SHP77 treated with DMSO at 0.1 percent for 48 hours (cell line): ENCODE measurements at regions not wholly inside any gene's neighbourhood (a gene's known extent, or its start where the extent isn't known, plus 50 kb on each side); places are given as distances from the start of the nearest gene placed in this dataset.

Experiments
- DNase-seq: peaks from one replicate; lab custom pipeline; 2025; lab: John Stamatoyannopoulos, UW

DNA sequence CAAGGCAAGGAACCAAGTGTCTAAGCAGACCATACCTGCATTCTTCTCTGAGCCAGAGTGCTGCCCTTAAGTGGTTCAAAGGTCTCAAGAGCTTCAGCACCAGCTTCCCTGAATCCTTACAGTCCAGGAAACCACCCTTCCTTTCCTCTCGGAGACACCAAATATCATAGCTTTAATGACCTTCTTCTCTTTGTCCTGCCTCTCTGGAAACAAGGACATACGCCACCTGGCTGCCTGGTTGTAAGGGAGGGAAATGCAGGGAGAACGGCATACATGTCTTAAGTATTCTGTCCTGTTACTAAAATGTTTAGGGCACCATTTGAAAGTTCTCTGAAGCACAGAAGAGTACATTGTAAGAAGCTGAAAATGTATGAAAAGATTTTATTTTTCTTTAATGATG lies 155.6 kb upstream of the ARRDC4 start:
- DNase-seq: no peak

DNA sequence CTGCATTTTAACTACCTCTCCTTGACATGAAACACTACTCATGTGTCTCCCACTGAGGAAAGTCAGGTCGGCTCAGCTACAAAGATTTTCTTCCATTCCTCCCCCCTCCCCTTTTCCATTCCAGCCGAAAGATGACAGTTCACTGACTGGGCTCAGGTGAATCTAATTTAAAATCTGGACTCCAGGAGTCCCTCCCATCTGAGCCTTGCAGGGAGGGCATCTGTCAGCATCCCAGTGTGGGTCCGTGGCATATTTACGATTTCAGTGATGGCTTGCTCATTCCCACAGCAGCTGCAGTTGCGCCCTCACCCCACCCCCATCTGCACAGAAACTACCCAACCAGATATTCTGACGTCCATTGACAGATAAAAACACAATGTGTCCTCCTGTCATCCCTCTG lies 153.7 kb upstream of the ARRDC4 start:
- no peak for DNase-seq

DNA sequence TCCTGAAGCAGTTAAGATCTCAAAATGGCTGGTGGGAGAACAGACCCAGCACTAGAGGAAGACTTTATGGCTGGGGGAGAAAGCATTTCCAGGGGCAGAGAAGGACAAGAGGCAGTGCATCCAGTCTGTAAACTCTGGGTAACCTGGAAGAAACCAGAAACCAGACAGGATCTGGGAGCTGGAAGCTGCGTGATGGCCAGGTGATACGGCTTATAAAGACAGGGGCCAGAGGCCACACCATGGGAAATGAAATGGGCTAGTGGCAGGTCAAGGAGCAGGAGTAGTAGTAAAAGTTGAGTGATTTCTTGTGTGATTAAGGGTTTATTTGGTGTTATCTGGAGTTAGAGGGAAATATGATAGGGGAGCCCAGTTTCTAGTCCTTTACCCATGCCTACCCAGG lies 144.7 kb upstream of the ARRDC4 start:
- DNase-seq: no peak

DNA sequence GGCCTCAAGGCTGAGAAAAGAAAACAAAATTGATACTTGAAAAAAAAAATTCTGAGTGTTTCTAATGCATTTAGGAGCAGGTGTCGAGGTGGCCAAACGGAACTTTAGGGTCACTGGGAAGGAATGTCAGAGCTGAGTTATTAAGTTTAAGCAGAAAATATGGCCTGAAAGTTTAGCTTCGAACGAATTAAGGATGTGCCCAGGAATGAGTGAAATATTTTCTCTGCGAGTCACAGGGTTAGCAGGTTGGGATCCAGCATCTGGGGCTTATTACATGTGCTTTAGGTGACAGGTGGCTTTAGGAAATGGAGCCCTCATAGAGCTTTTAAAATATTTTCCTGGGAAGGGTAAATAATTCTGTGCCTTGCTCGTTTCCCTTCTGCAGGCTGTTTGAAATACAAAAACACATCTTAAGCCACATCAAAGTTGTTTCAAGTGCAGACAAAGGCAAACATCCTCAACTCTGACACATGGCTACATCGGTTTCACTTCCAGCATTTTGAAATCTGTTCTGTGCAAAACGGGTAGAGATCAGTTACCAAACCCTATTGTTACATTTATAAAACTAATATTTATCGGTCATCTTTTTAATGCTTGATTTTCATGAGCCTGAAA lies 143.1 kb upstream of the ARRDC4 start:
- DNase-seq: no peak

DNA sequence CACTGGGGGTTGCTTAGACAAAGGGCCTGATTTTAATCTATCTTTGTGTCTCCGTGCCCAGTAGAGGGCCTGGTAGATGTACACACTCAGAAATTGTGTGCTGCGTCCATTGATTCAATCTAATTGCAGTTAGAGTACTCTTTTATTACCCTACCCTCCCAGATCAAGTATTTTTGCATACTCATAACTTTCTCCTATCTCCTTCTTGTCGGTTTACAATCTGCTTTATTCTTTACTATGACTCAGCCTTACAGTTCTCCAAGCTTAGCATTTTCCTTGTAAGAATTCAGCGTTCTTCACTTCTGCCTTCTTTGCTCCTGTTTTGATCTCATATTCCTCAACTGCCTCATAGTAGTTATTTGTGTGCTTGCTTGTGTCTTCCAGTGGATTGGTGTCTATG lies 124.5 kb upstream of the ARRDC4 start:
- no peak for DNase-seq

DNA sequence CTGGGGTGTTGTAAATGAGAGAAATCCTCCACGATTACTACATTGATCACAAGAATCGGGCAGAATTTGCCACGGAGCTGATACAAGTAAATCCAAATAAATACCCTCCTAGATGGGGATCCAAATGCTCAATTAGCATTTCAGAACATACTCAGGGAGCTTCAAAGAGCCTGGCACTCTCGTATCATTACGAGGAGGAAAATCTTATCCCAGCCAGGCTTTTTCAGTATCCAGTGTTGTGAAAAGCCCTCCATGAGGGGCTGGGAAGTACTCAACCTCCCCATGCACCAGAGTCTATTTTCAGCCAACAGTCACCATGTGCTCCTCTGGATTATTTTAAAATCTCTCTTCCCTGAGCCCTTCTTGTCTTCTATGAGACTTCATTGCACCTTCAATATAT lies 122.6 kb upstream of the ARRDC4 start:
- DNase-seq: no peak

DNA sequence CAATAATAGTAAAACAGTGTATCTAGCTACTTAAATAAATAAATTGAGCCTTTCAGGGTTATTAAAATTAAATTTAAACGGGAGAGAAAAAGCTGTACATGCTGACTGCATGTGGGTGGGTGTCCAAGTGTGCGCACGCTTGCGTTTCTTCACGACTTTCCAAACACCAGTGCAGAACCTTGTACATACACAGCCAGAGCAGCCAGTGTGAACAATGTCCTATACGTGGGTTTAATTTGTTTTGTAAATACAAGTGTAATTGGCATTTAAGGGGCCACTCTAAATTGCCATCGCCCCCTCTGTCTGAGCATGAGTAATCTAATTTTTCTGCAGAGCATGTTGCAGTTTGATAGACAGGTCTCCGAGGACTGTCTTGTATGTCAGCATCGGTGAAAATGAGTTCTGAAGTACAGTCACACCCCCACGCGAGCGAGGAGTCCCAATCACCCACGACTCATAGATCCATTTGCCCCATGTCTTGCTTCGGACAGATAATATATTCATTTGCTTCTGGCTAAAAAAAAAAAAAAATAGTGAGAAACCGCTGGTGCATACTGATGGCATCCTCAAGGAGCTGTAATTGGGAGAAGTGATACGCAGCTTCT lies 121.8 kb upstream of the ARRDC4 start:
- no peak for DNase-seq

DNA sequence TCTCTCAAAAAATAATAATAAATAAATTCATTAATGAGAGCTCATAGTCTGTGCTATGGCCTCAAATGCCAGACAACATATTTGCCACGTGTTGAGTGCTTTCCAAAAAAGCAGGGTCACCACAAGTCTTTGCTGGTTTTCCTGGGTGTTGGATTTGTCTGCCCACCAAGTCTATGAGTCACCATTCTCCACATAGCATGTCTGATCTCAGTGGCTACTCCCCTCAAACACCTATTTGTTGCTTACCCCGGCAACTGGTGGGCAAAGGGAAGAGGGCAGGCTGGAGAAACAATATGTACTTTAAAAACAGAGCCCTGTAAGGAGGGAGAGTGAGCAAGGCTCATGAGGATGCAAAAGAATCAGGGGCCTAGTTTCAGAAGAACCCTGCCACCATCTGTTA lies 120.0 kb upstream of the ARRDC4 start:
- DNase-seq: no peak

DNA sequence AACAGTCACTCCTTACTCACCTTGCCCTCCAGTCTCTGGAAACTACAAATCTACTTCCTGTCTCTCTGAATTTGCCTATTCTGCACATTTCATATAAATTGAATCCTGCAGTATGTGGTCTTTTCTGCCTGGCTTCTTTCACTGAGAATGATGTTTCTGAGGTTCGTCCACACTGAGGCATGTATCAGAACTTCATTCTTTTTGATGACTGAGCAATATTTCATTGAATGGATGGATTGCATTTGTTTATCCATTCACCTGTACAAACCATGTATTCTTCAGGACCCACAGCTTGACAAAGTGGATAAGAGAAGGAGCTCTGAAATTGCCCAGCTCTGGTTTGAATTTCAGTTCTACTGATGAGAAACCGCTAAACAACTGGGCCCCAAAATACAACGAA lies 118.9 kb upstream of the ARRDC4 start:
- no peak for DNase-seq

DNA sequence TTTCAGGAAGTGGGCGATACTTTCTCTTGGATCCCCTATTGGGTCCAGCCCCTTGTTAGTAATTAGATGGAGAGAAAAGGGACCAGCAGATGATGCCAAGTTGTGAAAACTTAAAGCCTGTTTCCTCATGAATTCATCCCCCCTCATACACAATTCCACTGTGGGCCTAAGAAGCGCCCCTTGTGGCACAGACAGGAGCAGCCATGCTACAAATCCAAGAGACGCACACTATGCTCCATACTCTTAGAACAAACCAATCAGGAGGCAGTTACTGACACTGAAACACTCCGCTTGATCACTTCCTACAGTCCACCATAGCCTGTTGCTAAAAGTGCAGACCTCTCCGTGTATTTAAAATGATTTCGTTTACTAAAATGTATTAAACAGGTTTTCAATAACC lies 111.3 kb upstream of the ARRDC4 start:
- no peak for DNase-seq

DNA sequence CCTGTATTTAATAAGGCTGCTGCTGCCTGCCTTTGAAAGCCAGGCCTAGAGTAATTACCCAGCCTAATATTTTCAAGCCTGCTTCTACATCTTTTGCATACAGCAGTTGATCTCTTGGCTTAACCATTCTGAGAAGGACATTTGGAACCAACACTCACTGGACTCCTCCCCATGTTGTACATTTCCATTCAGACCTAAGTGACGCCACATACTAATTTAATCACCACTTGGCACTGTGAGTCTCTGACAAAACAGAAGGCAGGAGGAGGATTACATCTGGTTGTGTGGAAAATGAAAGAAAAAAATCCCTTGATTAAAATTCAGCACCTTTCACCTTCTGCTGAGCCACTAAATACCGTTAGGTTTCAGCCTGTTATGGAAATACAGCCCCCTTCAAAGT lies 102.2 kb upstream of the ARRDC4 start:
- no peak for DNase-seq

DNA sequence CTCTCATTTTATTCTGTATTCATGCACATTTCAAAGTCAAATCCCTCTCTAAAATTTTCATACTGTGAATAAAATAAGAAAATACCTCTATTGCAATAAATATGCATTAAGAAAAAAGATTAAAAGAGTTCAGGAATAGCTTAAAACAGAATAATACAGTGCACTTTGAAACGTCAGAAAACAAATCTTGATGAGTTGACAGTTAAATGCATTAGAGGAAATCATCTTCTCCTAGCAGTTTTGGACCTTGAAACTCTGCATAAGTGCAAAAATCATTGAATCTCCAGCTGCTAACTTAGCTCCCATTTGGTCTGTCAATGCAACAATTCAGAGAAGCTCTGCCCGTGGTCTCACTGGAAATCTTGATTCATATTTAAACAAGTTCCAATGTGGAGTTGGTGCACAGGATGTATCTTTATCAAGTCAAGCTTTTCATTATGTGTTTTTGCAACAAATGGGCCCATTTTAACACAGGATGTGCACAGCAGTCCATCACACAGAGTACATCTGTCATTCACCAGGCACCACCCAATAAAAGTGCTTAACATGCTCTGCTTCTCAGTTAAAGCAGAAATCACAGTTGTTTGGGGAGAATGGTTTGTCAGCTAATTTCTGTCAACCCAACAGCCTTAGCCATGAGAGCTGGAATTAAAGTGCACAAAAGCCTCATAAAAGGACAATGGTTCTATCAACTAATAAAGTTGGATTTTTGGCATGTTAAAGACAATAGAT lies 98.8 kb upstream of the ARRDC4 start:
- no peak for DNase-seq

DNA sequence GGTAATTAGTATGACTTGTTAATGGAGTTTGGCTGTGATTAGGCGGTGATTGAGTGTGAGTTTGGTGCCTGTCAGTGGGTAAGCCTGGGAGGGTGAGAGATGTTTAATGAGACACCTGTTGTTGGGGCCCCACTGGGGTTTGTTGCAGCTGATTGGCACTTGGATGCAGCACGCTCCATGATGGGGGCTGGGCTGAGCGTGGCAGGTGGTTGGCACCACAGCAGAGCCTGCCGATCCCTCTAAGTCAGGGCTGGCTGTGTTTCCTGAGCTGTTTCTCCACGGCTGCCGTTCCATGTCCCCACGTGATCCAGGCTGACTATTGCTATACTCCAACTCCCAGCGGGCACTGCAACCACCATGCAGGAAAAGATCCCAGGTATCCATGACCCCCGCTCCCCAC lies 93.5 kb upstream of the ARRDC4 start:
- no peak for DNase-seq

DNA sequence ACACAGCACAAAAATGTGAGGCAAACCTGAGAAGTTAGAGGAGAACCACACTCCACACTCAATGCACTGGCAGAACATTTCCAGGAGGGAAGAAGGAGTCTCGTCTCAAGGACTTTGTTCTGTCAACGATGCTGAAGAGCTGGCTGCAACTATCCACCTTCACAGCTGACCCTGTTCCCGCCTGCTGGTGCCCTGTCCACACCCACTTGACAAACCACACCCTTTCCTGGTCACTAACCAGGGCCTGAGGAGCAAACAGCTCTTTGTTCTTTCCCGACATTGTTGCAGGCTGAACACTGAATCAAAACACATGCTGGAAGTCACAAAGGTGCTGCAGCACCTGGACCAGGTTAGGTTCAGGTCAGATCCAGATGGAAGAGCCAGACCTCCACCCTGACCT lies 92.6 kb upstream of the ARRDC4 start:
- DNase-seq: no peak

DNA sequence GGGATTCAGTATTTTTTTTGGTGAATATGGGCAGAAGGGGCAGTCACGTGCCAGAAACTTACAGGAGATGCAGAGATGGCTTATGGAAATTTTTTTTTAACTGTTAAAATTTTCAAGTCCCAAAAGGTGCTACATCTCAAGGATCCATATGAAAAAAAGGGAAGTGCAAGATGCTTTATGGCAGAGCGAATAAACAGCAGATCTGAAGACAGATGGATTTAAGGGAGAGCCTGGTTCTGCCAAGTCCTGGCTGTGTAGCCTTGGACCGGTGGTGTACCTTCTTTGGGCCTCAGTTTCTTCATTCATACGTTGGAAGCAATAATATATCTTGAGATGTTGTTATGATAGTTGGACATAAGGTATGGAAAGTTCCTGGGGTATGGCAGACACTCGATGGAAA lies 91.5 kb upstream of the ARRDC4 start:
- DNase-seq: no peak

DNA sequence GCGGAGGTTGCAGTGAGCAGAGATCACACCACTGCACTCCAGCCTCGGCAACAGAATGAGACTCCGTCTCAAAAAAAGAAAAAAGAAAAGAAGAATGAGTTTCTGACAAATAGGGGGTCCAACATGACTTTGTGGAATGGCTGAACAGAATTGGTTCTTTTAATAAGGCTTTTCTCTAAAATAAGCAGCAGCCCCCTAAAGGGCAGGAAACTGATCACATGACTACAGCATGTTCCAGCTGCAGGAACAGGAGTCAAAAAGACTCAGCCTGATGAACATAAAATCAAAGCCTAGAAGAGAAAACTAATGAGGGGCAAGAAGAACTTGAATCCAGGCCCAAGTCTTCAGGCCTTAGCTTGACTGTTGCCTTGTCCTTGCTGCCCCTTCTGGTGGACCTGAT lies 89.7 kb upstream of the ARRDC4 start:
- DNase-seq: no peak

DNA sequence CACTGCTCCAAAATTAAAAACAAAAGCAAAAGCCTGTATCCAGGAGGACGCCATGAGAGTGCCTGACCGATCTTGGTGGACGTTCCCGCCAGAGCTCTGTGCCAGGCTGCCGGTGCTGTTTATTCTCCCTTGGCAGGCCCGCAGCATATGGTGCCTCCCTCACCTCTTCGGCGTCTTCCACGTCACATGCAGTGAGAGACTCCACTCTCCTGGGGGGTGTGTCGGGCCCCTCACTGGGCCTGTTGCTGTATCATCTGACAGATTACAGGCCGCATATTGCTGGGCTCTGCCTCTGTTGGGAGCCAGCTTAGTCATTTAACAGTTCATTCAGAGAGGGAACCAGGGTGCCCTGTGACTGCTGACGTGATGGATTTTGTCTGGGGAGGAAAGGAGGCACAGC lies 86.4 kb upstream of the ARRDC4 start:
- no peak for DNase-seq

DNA sequence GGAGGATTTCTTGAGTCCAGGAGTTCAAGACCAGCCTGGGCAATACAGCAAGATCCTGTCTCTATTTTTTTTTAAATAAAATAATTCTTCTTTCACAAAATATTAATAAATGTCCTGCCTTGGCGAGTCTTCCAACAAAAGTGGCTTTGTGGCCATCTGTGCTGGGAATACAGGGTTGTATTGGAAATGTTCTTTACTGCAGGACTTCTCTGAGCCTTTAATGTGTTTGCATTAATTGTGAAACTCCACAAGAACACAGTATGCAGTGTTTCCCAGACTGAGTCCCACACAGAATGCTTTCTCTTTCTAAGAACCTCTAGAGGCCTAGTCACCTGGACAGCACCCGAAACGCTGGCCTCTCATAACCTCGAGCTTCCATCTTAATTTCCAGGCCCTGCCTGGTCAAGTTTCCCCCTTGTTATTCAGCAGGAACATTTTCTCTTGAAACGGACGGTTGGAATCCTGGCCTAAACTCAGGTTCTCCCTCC lies 85.4 kb upstream of the ARRDC4 start:
- no peak for DNase-seq

DNA sequence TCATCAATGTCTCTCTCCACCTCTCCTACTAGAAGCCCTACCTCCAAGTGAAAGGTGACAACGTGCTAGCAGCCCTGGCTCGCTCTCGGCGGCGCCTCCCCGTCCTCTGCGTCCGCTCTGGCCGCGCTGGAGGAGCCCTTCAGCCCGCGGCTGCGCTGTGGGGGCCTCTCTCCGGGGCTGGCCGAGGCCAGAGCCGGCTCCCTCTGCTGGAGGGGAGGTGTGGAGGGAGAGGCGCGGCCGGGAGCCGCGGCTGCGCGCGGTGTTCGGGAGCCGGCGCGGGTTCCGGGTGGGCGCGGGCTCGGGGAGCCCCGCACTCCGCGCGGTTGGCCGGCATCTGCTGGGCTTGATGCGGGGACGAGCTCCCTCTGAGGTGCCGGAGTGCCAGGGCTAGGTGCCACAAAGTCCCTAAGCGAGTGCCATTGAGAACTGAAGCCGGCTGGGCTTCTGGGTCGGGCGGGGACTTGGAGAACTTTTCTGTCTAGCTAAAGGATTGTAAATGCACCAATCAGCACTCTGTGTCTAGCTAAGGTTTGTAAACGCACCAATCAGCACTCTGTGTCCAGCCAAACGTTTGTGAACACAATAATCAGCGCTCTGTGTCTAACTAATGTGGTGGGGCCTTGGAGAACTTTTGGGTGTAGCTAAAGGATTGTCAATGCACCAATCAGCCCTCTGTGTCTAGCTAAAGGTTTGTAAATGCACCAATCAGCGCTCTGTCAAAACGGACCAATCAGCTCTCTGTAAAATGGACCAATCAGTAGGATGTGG lies 84.8 kb upstream of the ARRDC4 start:
- DNase-seq: no peak

DNA sequence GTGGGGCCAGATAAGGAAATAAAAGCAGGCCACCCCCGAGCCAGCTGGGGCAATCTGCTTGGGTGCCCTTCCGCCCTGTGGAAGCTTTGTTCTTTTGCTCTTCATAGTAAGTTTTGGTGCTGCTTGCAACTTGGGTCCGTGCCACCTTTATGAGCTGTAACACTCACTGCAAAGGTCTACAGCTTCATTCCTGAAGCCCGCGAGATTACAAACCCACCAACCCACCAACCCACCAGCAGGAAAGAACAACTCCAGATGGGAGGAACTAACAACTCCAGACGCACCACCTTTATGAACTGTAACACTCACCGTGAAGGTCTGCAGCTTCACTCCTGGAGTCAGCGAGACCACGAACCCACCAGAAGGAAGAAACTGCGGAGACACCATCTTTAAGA lies 84.2 kb upstream of the ARRDC4 start:
- DNase-seq: no peak

DNA sequence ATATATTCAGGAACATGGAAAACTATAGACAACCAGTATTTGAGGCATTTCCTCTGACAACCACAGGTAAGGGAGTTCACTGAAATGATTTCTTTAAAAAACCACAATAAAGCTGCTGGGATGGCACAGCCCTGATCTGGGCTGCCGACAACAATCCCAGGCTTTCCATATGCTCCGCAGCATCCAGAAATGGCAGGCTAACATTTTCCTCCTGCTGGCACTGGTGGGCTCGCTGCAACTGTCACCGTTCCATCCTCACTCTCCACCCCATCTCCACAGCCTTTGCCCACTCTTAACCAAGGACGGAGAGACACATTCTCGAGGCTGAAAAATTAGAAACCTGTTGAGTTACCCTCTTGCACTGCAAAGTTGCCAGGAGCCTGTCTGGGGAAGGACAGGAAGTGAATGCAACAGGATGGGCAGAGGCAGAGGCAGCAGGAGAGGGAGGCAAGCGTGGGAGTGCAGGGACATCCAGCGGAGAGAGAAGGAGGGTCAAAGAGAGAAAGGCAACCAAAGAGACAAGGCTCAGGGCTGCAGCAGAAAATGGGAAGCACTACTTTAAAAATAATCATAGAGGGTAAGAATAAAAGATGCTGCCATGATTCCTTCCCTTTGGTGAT lies 79.0 kb upstream of the ARRDC4 start:
- no peak for DNase-seq

DNA sequence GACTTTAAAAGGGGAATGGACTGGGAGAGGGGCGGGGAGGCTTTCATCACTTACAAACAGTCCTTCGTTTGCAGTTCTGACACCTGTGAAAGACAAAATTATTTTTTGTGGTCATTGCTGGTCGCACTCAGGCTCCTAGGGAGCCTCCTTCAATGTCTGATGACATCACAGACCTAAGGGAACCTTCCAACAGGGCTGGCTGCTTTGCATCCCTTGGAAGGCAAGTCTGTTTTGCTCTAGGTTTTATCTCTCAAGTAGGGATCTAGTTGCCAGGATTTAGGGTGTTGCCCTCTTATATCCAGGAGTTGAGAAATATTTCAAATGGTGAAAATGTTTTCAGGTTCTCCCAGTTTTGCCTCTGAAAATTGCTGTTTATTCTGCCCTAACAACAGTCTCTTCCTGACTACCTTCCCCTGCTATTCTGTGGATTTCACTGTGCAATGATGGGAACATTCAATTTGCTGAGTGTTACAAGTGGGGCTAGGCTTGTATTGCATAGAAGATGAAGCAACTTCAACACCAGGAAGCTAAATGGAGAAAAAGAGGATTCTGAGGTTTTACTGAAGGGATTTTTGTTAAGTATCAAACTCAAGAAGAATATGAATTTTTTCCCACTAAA lies 75.9 kb upstream of the ARRDC4 start:
- DNase-seq: no peak
